NCI-H345 (cell line): ENCODE measurements at regions not wholly inside any gene's neighbourhood (a gene's known extent, or its start where the extent isn't known, plus 50 kb on each side); places are given as distances from the start of the nearest gene placed in this dataset.

Source experiments
- DNase-seq: peaks from one replicate; lab custom pipeline; 2025; lab: John Stamatoyannopoulos, UW

DNA sequence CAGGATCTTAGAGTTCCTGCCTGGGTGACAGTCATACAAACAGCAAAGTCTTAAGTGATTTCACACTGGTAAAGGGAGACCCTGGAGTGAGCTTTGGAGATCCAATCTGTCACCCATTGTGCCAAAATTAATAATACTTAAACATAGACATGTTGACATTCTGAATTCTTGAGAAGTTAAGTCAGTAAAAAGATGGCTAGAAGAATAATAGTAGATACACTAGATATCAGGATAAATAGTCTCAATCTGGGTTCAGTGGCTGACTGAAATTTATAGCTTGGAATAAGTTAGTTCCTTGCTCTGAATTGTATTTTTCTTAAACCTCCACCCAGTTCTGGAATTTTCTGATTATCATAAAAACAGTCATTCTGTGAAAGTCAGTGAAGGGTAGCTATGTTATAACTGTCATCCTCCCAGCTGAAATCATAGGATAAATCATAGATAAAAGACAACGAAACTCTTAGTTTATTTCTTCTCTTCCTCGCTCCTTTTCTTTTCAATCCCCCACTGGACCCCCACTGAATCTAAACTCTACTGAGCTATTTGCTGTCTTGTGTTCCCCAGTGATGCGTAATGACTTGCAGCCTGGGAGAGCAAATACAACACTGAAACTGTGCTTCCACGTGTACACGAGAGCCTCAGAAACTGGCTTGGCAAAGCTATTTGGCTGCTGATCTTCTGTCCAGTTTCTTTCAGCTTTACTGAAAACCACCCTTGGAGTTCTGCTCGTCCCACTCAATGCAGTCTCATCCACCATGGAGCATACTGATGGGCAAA is 175.4 kb upstream of the TP63 start:
- DNase-seq, result no peak

DNA sequence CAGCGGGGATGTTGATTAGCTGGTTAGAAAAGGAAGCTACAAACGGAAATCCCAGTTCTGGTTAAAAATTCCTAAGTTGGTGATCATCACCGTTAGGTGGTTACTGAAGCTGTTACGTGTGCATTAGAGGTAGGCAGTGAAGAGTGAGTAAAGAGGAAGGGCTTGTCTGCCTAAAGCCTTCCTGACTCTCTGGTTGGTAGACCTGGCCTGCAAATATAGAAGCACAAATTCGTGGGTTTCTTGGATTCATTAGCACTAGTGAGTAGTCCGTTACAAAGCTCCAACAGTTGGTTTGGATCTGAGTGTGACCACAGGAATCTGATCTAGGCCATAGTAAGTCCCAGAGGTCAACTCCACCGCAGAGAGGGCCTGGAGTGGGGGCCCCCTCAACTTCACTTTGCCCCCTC is 174.0 kb upstream of the TP63 start:
- DNase-seq, result no peak

DNA sequence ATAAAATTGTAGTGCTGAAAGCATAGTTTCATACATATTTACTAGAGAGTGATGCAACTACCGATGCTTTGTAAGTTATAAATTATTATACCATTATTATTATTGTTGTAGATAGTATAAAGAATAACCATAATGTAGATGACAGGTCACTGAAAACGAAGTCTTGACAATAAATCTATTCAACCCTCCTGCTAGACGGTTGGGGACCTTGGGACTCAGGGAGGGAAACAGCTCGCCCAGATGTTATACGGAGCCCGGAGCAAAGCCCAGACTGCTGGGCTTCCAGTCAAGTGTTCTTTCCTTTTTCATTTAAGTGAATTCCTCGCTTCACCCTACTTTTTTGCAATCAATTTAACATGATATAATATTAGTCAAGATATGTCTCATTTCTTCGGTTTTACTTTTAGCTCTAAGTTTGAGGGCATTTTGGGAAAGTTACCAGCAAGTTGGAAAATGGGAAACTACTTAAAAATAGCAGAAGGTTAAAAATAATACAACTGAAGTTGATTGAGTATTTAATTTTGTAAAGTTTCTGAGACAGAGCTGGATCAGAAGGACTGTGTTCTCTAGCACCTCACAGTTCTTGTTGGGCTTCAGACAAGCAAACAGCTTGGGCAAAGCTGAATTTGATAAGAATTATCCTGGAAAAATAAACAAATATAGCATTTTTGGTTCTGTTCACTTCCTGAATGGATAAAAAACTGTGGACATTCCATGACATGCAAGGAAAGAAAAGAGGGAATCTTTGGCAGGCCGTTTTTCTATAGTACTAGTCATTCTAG is 173.4 kb upstream of the TP63 start:
- DNase-seq, result no peak

DNA sequence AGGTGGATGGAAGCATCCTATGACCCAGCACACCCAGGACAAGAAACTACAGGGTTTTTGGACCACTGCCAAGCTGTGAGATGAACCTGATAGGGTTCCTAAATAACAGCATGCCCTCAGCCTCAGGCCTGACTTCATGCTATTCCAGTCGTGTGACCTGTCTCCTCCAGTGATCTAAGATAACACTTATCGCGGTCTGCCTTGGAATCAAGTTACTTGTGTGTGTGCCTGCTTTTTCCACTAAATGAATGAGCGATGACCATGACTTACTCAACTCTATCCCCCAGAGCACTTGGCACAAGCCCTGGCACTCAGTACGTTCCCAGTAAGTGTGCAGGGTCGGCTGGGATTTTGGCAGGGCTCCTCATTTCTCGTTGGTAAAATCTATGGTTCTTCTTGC is 172.7 kb upstream of the TP63 start:
- peak; percentile 18 for DNase-seq

DNA sequence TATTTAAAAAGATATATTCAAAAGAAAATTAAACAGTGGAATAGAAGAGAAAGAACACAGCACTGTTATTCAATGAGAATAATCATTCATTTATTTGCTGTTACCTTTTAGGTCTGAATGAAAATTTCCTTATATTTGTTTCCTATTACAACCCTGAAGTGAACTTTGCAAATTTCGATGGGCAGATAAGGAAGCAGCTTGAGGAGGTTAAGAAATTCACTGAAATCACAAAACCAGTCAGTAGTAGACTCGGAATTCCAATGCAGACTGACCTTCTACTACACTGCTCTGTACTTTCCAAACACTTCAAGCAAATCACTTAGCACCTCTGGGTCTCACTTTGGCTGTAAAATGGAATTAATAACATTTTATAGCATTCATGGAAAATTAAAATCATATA is 172.0 kb upstream of the TP63 start:
- DNase-seq, result no peak

DNA sequence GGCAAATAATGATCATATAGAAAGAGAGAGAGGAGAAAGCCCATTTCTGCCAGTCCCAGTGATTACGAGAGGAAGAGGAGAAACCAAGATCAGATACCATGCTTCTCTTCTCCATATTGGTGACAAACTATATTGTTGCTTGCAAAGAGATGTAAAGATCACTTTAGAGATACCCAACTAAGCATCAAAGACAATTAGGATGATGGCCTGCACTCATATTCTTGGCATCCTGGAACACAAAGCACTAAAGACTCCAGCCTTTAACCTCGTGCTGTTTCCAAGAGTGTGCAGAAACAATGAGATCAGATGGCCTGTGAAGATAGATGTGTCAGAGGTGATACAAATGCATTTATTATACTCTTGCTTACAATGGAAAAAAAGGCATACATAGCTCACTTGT is 170.7 kb upstream of the TP63 start:
- DNase-seq, result no peak

DNA sequence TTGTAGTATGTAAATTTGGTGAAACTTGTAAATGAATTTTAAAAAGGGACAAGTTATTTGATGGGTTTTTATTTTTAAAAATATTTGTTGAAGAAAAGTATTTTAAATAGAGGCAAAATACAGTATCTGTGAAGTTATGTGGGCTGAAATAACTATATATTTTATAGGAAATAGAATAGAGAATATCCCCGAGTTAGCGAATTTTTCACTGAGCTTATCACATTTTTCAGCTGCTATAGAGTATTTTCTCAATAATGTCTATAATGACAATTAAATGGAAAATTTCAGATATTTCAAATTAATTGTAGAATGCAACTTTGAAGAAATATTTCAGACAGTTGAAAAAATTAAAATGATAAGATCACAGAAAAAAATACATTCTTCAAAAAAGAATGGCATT is 166.4 kb upstream of the TP63 start:
- DNase-seq, result no peak

DNA sequence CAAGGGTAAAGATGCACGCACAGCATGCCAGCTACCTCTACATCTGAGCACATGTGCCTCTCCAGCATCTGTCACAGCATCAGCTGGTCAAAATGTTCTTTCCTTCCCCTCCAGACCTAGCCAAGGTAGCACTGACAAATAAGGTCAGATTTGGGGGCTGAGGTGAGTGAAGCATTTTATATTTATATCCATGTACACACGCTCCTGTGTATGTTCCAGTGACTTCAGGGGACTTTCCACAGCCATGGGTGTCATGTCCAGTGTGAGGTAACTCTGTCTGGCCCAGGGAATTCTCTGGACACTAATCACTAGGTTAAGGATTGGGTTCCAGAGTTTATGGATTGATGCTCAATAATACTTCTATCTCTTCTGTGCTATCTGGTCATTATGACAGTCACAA is 165.2 kb upstream of the TP63 start:
- DNase-seq, result no peak

DNA sequence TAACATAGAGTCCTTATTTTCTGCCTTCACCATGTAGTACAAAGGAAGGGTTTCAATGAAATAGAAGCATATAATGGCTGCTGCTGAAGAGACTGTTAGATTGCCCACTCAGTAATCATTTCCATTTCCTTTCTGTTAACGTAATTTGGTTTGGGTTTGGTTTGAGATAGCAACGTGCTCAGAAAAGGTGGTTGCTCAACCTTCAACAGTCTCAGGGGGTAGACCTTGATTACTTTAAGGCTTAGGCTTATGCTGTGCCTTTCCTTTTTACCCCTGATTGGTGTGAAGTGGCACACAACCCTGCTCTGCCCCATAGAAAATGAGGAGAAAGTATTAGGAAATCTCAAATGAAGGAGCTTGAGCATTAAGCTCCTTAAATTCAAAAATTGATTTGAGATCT is 163.7 kb upstream of the TP63 start:
- no peak for DNase-seq

DNA sequence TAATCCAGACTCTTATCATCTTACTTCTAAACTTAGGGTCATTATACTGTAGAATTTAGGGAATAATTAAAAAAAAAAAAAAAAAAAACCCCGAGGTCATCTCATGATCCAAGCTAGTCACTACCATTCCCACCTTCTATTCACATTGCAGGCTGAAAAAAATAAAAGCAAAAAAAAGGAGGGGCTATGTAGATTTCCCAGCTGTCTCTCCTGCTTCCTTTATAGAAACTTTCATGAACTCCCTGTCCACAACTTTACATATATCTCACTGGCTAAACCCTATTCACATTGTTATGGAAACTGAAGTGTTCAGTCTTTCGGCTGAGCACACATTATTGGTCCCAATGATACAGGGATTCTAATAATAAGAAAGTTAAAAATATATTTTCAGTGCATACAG is 156.2 kb upstream of the TP63 start:
- DNase-seq, result no peak

DNA sequence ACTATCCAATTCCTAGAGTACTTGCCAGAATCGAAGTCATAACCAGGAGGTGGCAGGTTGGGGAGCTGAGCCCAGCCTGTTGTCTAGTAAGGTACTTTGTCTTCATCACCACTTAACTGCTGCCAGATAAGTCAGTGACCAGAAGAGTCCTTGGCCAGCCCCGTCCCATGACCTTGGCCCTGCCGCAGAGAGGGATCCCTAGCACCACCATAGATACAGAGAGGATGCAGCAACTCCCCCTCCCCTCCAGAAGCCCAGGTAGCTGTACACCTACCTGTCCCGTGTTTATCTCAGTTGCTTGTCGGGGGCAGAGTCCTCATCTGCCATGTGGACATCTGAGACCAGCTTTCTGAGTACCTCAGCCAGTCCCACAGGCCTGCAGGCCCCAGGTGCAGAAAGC is 153.6 kb upstream of the TP63 start:
- DNase-seq, result no peak

DNA sequence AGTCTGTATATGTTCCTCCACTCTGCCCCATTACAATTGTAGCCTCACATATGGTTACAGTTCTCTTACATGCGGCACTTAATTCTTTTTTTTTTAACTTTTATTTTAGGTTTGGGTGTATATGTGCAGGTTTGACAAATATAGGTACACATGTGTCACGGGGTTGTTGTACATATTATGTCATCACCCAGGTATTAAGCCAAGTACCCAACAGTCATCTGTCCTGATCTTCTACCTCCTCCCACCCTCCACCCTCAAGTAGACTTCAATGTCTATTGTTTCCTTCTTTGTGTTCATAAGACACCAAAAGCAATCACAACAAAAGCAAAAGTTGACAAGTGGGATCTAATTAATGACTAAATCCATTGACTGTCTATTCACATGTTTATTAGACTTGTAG is 144.6 kb upstream of the TP63 start:
- DNase-seq, result no peak

DNA sequence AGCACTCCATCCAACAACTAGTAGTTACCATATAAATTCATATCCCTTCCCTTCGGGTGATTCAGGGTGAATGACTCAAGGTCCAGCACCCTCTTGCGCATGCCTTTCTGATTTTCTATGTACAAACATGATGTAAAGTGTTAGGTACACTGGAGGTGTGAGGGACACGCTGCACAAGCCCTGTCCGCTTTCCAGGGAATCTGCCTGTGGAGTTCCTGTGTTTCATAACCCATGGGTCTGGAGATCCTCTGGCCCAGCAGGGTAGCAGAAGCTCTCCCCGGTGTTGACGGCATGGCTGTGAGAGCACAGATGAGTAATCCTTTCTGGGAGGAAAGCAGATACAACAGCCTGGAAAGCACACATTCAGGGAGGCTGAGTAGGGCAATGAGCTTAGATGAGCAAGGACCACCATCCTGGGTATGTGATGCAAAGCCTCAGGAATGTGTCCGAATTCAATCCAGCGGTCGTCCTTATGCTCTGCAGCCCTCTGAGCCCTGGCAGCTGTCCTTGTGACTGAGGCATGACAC is 142.9 kb upstream of the TP63 start:
- DNase-seq, result no peak

DNA sequence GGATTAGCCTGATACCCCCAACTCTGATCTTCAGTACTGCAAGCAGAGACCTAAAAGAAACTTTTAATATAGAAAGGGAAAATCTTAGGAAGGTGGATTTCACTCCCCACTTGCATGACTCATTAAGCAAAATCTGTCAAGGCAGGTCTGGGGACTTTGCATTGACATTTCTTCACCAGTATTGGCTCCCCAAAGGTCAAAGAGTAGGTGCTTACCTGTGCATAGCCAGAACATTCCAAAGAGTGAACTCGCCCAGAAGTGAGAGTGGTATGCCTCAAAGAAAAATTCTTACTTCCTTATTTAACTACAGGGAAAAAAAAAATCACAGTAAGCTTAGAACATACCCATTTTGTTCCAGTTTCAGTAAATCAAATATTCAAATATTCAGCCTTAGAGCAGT is 140.9 kb upstream of the TP63 start:
- no peak for DNase-seq

DNA sequence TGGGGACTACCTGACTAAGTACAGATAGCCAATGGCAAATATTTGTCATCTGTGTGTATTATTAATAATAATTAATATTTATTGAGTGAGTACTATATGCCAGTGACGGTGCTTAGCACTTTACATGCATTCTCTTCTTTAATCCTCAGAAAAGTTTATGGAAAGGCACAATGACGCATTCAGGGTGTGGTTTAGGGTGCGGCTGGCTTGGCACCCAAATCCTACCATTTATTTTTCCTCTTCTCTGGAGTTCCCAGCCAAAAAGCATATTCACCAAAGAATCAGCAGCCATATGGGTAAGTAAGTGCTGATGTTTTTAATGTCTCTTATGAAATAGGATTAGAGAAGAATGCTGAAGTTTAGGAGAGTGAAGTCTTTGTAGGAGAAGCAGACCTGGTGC is 140.4 kb upstream of the TP63 start:
- no peak for DNase-seq

DNA sequence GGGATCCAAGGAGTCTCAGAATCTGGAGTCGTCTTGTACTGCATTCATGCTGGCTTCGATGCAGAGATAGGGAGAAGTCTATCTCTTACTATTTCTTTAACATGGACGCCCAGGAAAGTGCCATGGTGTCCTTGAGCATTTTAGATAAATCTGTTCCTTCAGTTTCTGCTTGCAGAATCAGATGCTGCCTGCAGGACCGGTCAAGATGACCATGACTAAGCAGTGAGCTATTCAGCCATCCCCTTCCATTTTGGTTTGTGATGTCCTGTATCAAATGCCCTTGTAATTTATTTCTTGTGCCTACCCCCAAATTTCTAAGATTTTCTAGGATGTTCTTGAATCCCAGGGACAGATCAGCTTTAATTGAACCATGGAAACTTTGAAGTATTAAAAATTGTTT is 139.4 kb upstream of the TP63 start:
- DNase-seq, result no peak

DNA sequence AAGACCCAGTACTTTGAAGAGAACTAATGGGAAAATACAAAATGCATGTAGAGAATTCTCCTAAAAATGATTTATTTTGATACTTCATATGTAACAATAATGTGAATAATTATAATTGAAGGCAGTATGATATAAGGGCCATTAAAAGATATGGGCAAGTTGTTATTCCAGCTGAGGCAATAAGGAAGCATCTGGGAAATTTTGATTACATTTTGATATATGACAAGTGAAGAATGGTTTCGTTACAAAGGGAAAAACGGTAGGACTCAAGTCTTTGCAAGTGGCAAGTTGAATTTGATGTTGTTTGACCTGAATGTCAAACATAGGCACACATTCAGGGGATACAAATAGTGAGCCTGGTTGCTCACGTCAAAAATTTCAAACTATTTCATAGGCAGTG is 137.9 kb upstream of the TP63 start:
- no peak for DNase-seq

DNA sequence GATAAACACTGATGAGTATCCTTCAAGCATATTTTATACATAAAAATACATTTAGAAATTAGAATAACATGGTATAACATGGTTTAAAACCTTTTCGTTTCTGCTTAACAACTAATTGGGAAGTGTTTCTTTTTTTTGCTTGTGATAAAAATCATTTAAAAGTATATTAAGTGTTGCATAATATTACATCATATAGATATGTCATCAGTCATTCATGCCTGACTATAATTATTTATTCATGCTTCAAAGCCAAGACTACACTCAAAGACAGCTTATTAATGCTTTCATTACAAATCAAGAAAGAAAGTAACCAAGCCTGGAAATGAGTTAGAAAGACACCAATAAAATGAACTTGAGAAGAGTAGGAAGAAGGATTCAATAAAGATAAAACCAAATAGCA is 136.6 kb upstream of the TP63 start:
- DNase-seq, result no peak

DNA sequence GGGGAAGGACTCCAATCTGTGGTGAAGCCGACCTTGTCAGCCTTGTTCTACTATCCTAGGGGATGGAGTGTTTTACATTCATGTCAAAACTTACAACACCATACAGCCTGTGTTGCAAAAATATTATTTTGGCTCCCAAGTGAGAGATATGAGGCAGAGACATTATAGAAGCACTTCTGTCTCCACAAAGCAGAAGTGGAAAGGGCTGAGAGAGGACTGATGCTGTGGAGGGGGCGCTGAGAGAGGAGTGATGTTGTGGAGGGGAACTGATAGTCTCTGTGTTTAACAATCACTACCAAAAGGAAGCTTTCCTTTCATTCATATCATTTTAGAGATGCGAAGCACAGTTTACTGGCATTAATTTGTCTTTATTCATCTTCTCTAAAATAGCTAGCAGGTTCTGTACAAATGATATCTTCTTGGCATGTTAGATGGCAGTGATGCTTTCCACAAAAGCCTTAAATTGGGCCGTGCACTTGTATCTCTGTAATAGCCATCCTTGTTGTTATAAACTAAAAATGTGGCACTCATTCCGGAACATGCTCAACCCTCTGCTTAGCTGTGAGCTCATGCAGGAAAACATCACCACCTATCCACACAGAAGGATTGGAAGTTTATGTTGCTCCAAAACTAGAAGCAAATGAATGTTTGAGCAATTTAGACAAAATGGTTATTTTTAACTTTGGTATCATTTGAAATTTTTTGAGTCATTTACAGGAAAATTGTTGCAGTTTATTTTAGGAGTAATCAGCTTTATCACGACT is 134.6 kb upstream of the TP63 start:
- no peak for DNase-seq

DNA sequence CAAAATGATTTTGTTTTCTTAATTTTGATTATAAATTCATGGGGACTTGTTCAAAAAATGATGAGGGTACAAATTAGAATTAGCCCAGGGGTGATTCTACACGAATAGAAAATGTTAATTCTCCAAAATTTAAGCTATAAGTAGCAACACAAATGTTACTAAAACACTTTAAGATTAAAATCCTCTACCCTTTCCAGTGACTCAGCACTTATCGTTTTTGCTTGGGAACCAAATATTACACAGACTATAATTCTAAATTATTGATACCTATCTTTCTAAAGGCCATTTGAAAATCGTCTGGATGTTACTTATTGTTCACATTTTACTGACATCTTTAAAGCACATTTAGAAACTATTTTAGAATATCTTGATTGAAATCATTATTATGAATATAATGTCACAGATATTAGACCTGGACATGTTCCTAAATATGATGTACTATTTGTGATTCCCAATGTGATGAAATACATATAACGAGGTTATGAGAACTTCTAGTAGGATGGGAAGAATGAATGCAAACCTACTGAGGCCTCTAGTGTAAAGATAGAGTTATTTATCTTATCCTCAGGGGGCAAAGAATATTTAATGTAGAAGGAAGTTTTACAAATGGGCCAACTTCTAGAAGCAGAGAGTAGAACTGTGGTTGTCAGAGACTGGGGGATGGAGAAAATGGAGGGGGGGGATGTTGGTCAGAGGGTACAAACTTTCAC is 132.0 kb upstream of the TP63 start:
- no peak for DNase-seq

DNA sequence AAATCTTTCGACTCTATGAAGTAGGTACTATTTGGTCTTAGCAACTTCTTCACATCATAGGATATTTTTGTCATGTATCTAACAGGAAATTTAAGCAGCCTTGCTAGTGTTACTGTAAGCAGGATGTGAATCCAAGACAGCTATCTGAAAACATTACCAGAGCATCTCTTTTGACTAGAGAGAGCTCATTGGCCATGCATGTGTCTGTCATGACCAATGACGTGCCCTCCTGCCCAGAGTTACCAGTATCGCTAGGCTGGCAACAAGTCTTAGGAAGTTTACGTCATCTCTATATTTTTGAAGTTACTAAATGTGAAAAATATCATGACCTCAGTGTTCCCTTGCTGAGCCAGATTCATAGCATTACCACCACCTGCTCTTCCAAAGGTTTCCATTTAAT is 130.9 kb upstream of the TP63 start:
- DNase-seq, result no peak
